Large intestine (tissue), 3 donors: ENCODE measurements at regions not wholly inside any gene's neighbourhood (a gene's known extent, or its start where the extent isn't known, plus 50 kb on each side); places are given as distances from the start of the nearest gene placed in this dataset.
A peak's percentile ranks its signal among the peaks of the same experiment; 100 is the strongest.
"Not testable (repeated sequence)": the region's sequence is repeated elsewhere in the genome, so short reads cannot be mapped to it uniquely, and the experiment has no call there.

Experiments used
- DNase-seq, 2 donors: peaks; one replicate each; pipeline versions ENCODE4 v3.0.0 to v3.0.0-alpha.2; 2013
- H3K27ac ChIP-seq: one replicate; pipeline ENCODE4 v1.5.1; 2013; ENCODE audit warnings: low read length
- H3K27me3 ChIP-seq: 2 replicates; pipeline ENCODE4 v1.6.1; 2013; ENCODE audit warnings: low read length; ENCODE audit not compliant: control insufficient read depth, insufficient read depth
- H3K36me3 ChIP-seq: 2 replicates; pipeline ENCODE4 v1.6.1; 2013; ENCODE audit warnings: low read length; ENCODE audit not compliant: control insufficient read depth, insufficient read depth
- H3K4me1 ChIP-seq: one replicate; pipeline ENCODE4 v1.6.1; 2013; ENCODE audit warnings: low read length; ENCODE audit not compliant: control insufficient read depth, insufficient read depth
- H3K4me3 ChIP-seq: one replicate; pipeline ENCODE4 v1.5.1; 2013; ENCODE audit warnings: low read length
- H3K9me3 ChIP-seq: one replicate; pipeline ENCODE4 v1.6.1; 2013; ENCODE audit warnings: mild to moderate bottlenecking, low read depth, low read length, moderate library complexity; ENCODE audit not compliant: control insufficient read depth
- WGBS: methylation state at CpG from one replicate; pipeline ENCODE4 v1.1.5; 2013; ENCODE audit warnings: low lambda C conversion rate; ENCODE audit not compliant: insufficient coverage; 5-methylcytosine and 5-hydroxymethylcytosine counted together

GRCh38 chr21:27912133-27912532, 945.2 kb upstream of the ADAMTS5 start:
- not testable (repeated sequence) for H3K4me1 ChIP-seq, DNase-seq, H3K4me3 ChIP-seq, H3K9me3 ChIP-seq, H3K36me3 ChIP-seq, H3K27ac ChIP-seq, H3K27me3 ChIP-seq
- WGBS = 100% methylated on average over 2 of the region's 2 CpGs

DNA sequence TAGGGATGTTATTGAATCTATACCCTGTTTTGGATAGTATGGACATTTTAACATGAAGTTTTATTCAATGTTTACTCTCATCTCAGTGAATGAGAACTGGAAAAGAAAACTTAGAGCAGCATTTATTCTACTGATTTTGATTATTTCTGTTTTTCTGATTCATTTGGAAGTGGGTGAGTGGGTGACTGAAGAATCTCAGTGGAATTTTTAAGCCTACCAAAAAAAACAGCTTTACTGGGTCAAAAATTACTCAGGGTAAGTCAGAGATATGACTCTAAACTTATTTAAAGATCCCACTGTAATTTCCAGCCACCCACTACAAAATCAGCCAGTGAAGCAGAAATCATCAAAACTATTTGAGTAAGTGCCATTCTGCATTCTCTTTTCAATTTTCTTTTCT, 942.6 kb upstream of the ADAMTS5 start:
- H3K36me3 ChIP-seq, H3K27me3 ChIP-seq, H3K4me3 ChIP-seq, H3K4me1 ChIP-seq, H3K9me3 ChIP-seq, DNase-seq, H3K27ac ChIP-seq: not testable (repeated sequence)

- not testable (repeated sequence) for H3K27ac ChIP-seq, H3K36me3 ChIP-seq, H3K4me3 ChIP-seq, H3K4me1 ChIP-seq, H3K9me3 ChIP-seq, H3K27me3 ChIP-seq, DNase-seq
- WGBS = 100% methylated on average over 4 of the region's 4 CpGs
Observed at GRCh38 chr21:27908816-27909215, 941.9 kb upstream of the ADAMTS5 start.

GRCh38 chr21:27902904-27903303, 936.0 kb upstream of the ADAMTS5 start:
- not testable (repeated sequence) for H3K27ac ChIP-seq

DNA sequence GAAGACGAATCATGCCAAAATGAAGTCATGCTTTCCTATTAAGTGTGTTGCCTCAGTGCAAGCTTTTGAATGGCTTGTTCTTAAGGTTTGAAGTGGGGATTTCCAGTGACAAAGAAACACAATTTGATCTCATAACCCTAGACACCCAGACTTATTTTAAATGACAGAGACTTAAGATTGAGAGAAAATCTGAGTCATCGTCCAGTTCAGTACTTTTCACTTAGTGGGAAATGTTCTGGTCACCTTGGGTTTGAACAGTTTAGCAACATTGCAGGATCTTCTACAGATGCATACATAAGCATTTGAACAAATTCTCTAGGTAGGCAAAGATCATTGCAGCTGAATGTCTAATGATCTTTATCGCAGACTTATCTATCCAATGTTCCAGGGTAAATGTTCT, 926.7 kb upstream of the ADAMTS5 start:
- not testable (repeated sequence) for DNase-seq, H3K27ac ChIP-seq, H3K36me3 ChIP-seq, H3K9me3 ChIP-seq, H3K27me3 ChIP-seq, H3K4me3 ChIP-seq, H3K4me1 ChIP-seq
- 100% methylated on average over 1 of the region's 3 CpGs for WGBS

More at GRCh38 chr21:27902904-27903303, 936.0 kb upstream of the ADAMTS5 start:
- H3K4me3 ChIP-seq, H3K9me3 ChIP-seq, H3K27me3 ChIP-seq, H3K4me1 ChIP-seq, H3K36me3 ChIP-seq: not testable (repeated sequence)
- peak in 1 of 2 donors; percentile 2 for DNase-seq
- WGBS = no CpG with 5 or more reads among the region's 2 CpGs

DNA sequence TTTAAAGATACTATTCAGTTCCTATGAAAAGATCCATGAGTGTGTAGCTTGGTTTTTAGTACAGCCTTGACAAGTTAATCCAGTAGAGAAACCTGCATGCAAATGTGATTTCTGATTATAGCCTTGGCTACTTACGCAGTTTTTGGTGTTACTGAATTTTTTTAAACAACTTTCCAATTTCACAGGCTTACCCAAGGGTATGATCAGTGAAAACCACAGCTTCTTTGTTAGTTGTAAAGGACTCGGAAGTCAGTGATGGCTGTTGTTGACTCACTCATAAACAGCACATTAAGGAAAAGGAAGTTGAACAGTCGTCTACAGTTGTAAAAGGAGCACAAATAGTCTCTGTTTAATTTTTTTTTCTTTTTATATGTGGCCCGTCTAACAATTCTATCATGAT, 924.6 kb upstream of the ADAMTS5 start:
- DNase-seq, H3K27me3 ChIP-seq, H3K36me3 ChIP-seq, H3K4me3 ChIP-seq, H3K9me3 ChIP-seq, H3K27ac ChIP-seq, H3K4me1 ChIP-seq: not testable (repeated sequence)
- 82% methylated on average over 2 of the region's 4 CpGs for WGBS

- not testable (repeated sequence) for H3K36me3 ChIP-seq, DNase-seq, H3K4me1 ChIP-seq, H3K4me3 ChIP-seq, H3K9me3 ChIP-seq, H3K27me3 ChIP-seq, H3K27ac ChIP-seq
- 60% methylated on average over 1 of the region's 1 CpG for WGBS
Observed at GRCh38 chr21:27887808-27888455, 921.0 kb upstream of the ADAMTS5 start.

- Histone ChIP-seq H3K27me3 (no peaks in the 10 kb centered on the region), H3K9me3 (peaks cover 6% of the 10 kb centered on the region), H3K27ac (no peak overlapping the region), H3K36me3 (no peaks in the 10 kb centered on the region), H3K4me3 (no peak overlapping the region), H3K4me1 (no peaks in the 10 kb centered on the region)
- DNase-seq = peak in 1 of 2 donors; percentile 2
- WGBS = no CpG with 5 or more reads among the region's 31 CpGs
Observed at GRCh38 chr21:27885296-27885711, 918.4 kb upstream of the ADAMTS5 start.

DNA sequence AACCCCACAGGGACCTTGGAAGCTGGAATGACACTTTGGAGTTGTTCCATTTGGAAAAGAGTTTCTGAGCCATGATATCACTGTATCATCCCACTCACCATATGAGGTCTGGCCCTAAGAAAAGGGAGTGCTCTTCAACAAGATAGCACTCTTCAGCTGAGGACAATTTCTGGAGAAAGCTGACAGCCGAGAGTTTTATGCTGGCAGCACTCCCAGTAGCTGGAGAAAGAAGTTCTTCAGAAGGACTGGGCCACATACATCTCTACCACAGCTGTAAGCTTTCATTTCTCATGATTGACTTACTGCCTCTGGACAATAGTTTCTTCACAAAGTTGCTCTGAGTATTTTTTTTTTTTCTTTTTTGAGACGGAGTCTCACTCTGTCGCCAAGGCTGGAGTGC, 914.4 kb upstream of the ADAMTS5 start:
- H3K9me3 ChIP-seq, H3K4me3 ChIP-seq, H3K36me3 ChIP-seq, H3K4me1 ChIP-seq, H3K27me3 ChIP-seq, H3K27ac ChIP-seq: not testable (repeated sequence)
- peak in 1 of 2 donors; percentile 1 for DNase-seq
- no CpG with 5 or more reads among the region's 3 CpGs for WGBS

GRCh38 chr21:27872411-27872810, 905.5 kb upstream of the ADAMTS5 start:
- H3K27me3 ChIP-seq, H3K4me1 ChIP-seq, H3K36me3 ChIP-seq, H3K27ac ChIP-seq, H3K9me3 ChIP-seq, H3K4me3 ChIP-seq, DNase-seq: not testable (repeated sequence)
- no CpG with 5 or more reads among the region's 2 CpGs for WGBS

DNA sequence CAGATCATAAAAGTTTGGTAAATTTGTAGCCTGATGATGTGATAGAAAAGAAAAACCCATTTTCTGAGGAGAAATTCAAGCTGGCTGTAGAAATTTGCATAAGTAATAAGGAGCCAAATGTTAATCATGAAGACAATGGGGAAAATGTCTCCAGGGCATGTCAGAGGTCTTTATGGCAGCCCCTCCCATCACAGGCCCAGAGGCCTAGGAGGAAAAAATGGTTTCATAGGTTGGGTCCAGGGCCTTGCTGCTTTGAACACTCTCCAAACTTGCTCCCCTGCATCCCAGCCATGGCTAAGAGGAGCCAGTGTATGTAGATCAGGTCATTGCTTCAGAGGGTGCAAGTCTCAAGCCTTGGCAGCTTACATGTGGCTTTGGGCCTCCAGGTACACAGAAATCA, 903.9 kb upstream of the ADAMTS5 start:
- H3K36me3 ChIP-seq, H3K27ac ChIP-seq, H3K9me3 ChIP-seq, H3K4me3 ChIP-seq, H3K4me1 ChIP-seq, H3K27me3 ChIP-seq, DNase-seq: not testable (repeated sequence)
